SKM-1 treated with dmso at 0.1 percent for 144 hours (cell line): ENCODE measurements at regions not wholly inside any gene's neighbourhood (a gene's known extent, or its start where the extent isn't known, plus 50 kb on each side); places are given as distances from the start of the nearest gene placed in this dataset.
"Not testable (repeated sequence)": the region's sequence is repeated elsewhere in the genome, so short reads cannot be mapped to it uniquely, and the experiment has no call there.

ENCODE experiments used
- DNase-seq: peaks from one replicate; lab custom pipeline; 2025; ENCODE audit not compliant: unreplicated experiment; lab: John Stamatoyannopoulos, UW

DNA sequence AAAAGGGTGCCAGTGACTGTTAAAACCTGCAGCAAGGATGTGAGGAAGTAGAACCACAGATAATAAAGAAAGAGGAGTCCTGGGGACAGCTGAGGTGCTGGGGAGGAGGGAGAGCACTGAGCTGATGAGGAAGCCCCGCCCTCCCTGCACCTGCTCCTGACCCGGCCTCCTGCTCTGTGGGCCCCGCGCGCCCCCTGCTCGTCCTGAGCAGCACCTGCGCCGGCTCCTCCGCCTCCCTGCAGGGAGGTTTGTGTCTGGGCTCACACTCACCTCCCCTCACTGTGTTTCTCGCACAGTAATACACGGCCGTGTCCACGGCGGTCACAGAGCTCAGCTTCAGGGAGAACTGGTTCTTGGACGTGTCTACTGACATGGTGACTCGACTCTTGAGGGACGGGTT is 797.6 kb downstream of the TMEM121 start:
- not testable (repeated sequence) for DNase-seq

DNA sequence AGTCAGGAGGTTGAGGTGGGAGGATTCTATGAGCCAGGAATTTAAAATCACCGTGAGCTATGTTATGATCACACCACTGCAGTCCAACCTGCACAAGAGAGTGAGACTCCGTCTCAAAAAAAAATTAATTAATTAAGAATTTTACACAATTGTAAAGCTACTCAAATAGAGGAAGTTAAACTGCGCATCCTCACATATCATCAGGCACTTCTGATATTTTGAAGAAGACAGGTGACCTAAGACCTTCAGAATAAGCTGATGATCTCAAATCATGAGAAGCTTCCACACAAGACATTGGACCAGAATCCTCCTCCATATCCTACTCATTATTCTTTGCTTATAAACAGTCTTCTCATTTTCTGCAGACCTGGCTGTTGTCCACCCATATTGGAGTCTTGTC is 800.9 kb downstream of the TMEM121 start:
- DNase-seq, result no peak

DNA sequence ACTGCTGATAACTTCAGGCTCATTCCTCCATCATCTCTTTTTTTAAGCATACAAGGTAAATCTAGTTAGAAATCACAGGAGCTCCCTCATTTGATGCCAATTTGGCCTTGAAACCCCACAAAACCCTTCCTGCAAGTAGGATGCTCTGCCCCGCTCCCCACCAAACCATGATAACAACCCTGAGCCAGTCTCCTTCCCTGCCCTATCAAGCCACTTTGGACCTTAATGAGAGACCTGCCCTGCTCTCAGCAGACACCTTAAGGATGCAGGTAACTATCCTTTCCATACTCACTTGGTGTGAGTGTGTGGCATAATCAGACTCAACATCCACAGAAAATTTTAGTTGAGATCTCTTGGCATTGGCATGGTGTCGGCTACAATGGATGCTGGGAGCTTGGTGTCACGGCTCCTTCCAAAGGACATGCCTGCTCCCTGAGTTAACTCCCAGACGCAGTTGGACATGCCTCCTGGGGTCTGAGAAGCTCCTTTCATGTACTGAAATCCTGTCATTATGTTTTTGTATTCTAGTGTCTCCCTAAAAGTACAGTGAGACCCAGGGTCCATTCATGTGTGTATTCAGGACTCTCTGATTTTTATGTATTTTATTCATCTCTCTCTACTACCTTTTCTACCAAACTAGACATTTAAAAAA is 801.4 kb downstream of the TMEM121 start:
- not testable (repeated sequence) for DNase-seq

DNA sequence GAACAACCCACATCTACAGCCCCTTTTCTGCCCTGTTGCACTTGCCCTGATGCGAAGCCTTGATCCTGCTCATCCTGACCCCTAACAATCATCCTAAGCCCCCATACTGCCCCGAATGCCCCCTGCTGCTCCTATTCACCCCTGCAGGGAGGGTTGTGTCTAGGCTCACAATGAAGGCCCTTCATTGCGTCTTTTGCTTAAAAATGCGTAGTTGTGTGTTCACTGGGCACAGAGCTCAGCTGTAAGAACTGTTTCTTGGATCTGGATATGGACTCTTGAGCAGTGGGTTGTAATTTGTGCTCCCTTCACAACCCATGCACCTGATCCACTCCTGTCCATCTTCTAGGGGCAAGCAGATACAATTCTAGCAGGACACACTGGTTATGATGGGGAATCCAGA is 802.9 kb downstream of the TMEM121 start:
- DNase-seq, result not testable (repeated sequence)

DNA sequence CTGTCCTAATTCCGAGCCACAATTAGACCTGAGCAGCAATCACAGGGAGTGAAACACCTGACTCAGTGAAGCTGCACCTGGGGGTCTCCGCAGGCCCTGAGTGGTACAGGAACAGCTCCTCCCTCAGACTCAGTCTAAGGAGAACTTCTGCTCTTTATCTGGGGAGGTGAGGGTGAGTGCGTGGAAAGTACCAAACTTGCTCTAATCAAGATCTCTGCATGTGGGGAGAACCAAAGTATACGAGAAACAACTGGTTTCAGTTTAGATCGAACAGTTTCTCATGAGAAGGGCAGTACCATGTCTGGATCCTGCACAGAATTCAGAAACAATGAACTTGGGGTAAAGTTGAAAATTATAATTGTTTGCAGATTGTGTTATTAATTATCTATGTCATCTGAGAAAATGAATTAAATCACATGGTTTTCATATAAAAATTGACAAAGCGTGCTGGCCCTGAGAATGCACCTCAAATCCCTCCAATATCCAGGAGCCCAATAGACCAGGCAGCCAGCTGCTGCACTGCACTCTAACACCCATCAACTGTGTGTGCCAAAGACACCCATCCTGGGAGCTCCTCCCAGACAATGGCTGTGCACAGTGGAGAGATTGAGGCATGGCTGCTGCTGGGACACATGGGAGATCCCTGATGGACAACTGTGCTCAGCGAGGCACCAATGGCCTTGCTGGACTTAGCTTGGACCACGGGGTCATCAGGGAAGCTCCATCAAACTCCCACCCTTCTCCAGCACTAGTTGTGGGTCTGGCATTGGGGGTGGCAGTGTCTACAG is 803.8 kb downstream of the TMEM121 start:
- DNase-seq, result not testable (repeated sequence)

DNA sequence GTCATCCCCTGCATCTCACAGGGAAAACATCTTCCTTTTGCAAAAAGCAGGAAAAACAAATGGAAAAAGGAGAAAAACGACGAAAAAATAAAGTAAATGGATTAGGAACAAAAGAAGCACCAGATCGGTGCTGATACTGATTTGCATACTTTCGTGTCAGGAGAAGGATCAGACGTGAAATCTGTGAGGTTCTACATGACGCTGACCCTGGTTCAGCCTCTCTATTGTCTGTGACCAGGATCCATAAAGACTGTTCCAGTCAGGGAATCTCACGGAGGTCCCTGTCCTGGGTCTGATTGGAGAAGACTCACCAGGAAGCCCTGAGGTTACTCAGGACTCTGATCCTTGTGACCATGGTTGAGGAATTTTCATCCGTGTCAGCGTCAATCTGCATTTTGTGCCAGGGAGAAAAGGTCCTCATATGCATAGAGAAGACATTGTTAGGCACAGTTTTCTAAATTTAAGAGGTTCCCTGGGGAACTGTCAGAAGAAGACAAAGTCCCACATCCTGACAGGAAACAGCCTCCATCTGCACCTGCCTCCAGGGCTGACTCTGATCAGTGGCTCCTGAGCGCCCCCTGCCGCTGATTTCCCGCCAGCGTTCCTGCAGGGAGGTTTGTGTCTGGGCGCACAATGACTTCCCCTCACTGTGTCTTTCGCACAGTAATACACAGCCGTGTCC is 808.2 kb downstream of the TMEM121 start:
- not testable (repeated sequence) for DNase-seq

DNA sequence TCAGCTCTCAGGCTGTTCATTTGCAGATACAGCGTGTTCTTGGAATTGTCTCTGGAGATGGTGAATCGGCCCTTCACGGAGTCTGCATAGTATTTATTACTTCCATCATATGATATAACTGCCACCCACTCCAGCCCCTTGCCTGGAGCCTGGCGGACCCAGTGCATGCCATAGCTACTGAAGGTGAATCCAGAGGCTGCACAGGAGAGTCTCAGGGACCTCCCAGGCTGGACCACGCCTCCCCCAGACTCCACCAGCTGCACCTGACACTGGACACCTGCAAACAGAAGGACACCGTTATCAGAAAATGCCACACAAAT is 808.7 kb downstream of the TMEM121 start:
- DNase-seq, result not testable (repeated sequence)

DNA sequence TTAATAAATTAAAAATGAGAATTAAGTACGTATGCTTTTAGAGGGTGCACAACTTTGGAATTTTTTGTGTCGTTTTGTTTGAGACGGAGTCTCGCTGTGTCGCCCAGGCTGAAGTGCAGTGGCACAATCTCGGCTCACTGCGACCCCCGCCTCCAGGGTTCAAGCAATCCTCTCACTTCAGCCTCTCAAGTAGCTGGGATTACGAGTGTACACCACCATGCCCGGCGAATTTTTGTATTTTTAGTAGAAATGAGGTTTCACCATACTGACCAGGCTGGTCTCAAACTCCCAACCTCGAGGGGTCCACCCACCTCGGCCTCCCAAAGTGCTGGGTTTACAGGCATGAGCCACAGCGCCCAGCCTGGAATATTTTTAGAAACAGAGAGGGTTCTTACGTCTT is 812.4 kb downstream of the TMEM121 start:
- not testable (repeated sequence) for DNase-seq

DNA sequence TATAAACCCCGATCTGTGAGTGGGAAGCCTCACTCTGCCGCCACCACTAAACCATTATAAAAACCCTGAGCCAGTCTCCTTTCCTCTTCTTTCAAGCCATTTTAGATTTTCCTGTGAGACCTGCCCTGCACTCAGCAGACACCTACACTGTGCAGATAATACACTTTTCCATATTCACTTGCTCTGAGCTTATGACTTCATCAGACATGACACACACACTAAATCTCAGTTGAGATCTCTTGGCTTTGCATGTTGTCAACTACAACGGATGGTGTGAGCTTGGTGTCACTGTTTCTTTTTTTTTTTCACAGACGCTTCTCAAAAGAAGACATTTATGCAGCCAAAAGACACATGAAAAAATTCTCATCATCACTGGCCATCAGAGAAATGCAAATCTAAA is 814.3 kb downstream of the TMEM121 start:
- DNase-seq, result not testable (repeated sequence)

DNA sequence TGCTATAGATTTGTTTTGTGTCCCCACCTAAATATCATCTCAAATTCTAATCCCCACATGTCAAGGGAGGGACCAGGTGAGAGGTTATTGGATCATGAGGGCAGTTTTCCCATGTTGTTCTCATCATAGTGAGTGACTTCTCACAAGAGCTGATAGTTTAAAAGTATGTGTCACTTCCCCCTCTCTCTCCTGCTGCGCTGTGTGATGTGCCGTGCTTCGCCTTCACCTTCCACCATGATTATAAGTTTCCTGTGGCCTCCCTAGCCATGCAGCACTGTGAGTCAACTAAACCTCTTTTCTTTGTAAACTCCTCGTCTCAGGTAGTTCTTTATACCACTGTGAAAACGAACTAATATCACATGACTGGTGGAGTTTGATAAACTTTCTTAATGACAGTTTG is 814.8 kb downstream of the TMEM121 start:
- not testable (repeated sequence) for DNase-seq

DNA sequence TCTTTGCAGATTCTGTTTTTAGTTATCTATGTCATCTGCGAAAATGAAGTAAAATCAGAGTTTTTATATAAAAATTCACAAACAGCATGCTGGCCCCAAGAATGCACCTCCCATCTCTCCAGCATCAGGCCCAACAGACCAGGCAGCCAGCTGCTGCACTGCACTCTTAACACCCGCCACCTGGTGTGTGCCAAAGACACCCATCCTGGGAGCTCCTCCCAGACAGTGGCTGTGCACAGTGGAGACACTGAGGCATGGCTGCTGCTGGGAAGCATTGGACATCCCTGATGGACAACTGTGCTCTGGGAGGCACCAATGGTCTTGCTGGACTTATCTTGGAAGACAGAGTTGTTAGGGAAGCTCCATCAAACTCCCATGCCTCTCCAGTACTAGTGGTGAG is 817.2 kb downstream of the TMEM121 start:
- DNase-seq, result no peak

DNA sequence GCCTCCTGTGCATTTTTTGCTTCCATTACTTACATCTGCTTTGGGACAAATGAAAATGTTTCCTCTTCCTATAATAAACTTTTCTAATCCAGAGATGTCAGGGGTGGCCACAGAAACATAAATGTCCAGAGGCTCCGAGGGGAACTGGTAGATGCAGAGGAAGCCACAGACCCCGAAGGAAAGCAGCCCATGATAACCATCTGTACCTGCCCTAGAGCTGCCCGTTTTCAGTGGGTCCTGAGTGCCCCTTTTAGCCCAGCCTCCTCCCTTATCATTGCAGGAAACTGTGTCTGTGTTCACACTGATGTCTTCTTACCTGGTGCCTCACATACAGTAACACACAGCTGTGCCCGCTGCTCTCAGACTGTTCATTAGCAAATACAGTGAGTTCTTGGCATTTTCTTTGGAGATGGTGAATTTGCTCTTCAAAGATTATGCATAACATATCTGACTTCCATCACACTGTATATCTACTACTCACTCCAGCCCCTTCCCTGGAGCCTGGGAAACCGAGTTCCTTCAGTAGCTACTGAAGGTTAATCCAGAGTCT is 817.8 kb downstream of the TMEM121 start:
- not testable (repeated sequence) for DNase-seq

DNA sequence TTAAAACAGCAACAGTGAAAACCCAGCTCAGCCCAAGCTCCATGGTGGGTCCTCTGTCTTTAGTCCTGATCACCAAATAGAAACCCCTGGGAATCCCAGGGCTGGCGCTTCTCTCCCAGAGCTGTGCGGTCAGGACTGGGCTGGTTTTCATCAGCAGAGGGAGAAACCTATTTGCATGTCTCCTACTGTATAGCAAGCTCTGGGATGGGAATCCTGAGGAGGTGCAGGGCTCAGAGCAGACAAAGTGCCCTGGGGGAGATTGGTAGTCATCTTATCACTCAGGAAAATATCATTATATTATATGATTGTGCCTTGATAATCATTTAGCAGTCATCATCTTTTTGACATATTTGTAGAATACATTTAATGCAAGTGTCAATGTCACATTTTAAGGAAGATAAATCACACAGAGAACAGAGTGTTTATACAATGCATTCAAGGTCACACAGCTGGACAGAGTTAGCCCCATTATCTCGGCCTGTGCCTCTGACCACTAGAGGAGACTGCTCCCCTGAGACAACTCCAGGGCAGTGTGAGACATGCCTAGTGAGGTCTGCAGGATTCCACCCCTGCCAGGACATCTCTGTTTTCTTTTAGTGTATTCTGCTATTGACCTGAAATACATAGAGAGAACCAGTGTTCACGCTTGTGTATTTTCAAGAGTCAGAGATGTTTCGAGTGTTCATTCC is 818.6 kb downstream of the TMEM121 start:
- DNase-seq, result not testable (repeated sequence)

DNA sequence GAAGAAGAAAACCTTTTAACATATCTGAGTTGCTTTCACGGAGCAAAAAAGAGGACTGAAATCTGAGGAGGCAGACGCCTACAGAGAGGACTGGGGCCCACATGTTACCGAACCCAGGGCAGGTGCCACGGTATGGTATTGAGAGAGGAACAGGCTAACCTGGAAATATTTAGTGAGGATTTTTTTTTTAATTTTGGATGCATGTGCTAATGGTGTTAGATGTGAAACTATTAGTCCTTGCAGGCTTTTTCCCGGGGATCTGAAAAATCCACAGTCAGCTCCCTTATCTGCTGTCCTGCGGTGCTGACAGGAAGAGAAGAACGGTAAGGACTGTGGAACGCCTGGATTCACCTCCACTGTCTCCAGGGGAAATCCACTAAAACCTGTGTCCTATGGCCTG is 819.7 kb downstream of the TMEM121 start:
- no peak for DNase-seq

DNA sequence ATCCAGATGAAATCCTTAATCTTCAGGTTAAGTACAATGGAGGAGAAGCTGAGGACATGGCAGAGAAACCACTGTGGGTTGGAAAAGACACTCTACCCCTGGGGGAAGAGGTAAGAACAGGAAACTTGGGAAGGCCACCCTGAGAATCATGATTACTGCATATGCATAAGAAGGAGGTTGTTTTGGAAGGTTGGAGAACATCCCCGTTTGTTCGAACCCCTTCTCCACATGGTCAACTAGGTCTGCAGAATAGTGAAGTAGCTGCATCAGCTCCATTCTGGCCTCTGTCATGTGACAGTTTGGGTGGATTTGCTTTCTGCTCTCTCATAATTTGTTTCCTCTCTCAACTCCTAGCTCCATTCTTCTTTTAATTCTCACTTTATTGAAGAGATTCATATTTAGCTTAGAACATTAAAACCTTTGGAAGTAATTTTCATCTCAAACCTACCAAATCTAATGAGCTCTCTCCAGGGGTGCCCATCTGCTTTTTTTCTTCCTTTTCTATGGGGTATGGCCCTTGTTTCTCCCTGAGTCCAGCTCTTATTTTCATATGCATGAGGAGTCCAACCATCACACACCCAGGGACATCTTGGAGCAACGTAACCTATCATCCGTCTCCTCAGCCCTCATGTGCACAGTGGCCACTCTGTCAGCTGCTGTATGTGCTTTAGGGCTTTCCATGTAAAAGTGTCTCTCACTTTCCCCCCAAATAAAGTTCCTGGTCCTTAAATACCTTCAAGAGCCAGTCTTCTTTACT is 820.3 kb downstream of the TMEM121 start:
- no peak for DNase-seq

DNA sequence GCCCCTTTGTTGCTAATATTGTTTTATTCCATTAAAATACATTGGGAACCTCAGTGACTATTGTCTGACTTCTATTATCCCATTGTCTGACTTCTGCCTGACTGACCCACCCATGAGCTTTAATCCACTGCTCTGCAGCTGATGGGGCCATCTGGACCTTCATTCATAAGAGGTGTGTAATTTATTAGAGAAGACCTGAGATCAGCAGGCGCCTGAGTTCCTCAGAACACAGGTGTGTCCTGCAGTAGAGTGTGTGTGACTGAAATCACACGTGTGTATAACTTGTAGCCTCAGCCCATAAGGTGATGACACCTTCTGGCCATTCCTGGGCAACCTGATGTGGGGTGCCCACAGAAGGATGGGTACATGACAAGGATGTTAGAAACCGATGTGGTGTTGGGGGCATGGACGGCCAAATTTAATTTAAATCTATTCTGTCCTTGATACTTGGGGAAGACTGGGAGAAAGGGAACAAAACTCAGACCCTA is 821.0 kb downstream of the TMEM121 start:
- no peak for DNase-seq

DNA sequence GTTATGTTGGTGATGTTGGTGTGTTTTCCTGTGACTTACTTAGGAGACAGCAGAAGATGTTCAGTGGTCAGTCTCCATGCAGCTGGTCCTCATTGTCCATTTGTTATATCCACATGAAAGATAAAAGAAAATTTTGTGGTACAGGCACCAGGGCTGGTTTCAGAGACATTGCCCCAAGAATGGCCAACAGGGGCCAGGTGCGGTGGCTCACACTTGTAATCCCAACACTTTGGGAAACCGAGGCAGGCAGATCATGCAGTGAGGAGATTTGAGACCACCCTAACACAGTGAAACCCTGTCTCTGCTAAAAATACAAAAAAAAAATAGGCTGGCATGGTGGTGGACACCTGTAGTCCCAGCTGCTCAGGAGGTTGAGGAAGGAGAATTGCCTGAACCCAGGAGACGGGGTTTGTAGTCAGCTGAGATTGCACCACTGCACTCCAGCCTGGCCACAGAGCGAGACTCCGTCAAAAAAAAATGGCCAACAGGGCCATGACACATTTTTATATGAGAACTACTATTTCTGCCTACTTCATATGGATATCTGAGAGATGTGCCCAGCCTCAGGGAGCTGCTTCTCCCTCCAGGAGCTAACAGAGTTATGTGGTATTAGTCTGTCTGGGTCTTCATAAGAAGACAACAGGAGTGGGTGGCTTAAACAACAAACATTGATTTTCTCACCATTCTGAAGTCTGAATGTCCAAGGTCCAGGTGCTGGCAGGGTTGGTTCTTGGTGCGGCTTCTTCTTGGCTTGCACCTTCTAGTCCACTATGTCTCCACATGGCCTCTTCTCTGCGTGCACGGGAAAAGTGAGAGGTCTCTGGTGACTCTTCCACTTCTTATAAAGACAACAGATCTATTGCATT is 821.7 kb downstream of the TMEM121 start:
- no peak for DNase-seq

DNA sequence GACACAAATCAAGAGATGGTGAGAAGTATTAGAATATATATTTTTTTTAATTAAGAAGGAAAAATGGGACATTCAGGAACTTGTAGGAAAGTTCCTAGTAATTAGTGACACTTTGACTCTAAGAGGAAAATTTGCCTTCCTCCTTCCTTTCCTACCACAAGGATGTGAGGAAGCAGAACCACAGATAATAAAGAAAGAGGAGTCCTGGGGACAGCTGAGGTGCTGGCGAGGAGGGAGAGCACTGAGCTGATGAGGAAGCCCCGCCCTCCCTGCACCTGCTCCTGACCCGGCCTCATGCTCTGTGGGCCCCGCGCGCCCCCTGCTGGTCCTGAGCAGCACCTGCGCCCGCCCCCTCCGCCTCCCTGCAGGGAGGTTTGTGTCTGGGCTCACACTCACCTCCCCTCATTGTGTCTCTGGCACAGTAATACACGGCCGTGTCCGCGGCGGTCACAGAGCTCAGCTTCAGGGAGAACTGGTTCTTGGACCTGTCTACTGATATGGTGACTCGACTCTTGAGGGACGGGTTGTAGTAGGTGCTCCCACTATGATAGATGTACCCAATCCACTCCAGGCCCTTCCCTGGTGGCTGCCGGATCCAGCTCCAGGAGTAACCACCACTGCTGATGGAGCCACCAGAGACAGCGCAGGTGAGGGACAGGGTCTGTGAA is 822.6 kb downstream of the TMEM121 start:
- DNase-seq, result not testable (repeated sequence)
